GM23338 (cell line): ENCODE measurements at regions not wholly inside any gene's neighbourhood (a gene's known extent, or its start where the extent isn't known, plus 50 kb on each side); places are given as distances from the start of the nearest gene placed in this dataset.

Experiments used
- ATAC-seq: fragments of 200-7000 bp; cut with Tn5 transposase; 3 replicates; pipeline ENCODE4 v1.9.1; 2020
- DNase-seq: peaks from one replicate; pipeline ENCODE4 v3.0.0-alpha.2; 2015; ENCODE audit warnings: low spot score
- H2AFZ ChIP-seq: fragments of 200-600 bp; sonication (generic); 2 replicates; pipeline ENCODE4 v1.8.0; 2016; ENCODE audit warnings: antibody characterized with exemption, mild to moderate bottlenecking, moderate library complexity
- H3F3A ChIP-seq: fragments of 200-600 bp; sonication (generic); replicated peaks from 2 replicates; pipeline ENCODE4 v1.8.0; 2017; ENCODE audit warnings: antibody characterized with exemption, mixed run types, low read depth
- H3K27ac ChIP-seq: fragments of 200-600 bp; sonication (generic); 2 replicates; pipeline ENCODE4 v1.6.1; 2016; ENCODE audit warnings: low read depth
- H3K27me3 ChIP-seq: fragments of 200-600 bp; sonication (generic); 2 replicates; pipeline ENCODE4 v1.8.0; 2016; ENCODE audit warnings: mild to moderate bottlenecking, mixed run types, moderate library complexity; ENCODE audit not compliant: insufficient read depth
- H3K36me3 ChIP-seq: fragments of 200-600 bp; sonication (generic); 2 replicates; pipeline ENCODE4 v1.8.0; 2016; ENCODE audit warnings: mild to moderate bottlenecking; ENCODE audit not compliant: insufficient read depth
- H3K4me1 ChIP-seq: fragments of 200-600 bp; sonication (generic); 2 replicates; pipeline ENCODE4 v1.8.0; 2016; ENCODE audit warnings: mild to moderate bottlenecking, moderate library complexity; ENCODE audit not compliant: insufficient read depth
- H3K4me2 ChIP-seq: fragments of 200-600 bp; sonication (generic); 2 replicates; pipeline ENCODE4 v1.7.1; 2017; ENCODE audit warnings: mixed run types
- H3K4me3 ChIP-seq: fragments of 200-600 bp; sonication (generic); 2 replicates; pipeline ENCODE4 v1.6.1; 2016; ENCODE audit warnings: mixed run types
- H3K79me2 ChIP-seq: fragments of 200-600 bp; sonication (generic); replicated peaks from 2 replicates; pipeline ENCODE4 v1.8.0; 2017; ENCODE audit warnings: mild to moderate bottlenecking; ENCODE audit not compliant: insufficient read depth
- H3K9me2 ChIP-seq: fragments of 200-600 bp; sonication (generic); 2 replicates; pipeline ENCODE4 v1.8.0; 2017; ENCODE audit not compliant: insufficient read depth
- H4K20me1 ChIP-seq: fragments of 200-600 bp; sonication (generic); replicated peaks from 2 replicates; pipeline ENCODE4 v1.8.0; 2017; ENCODE audit warnings: mild to moderate bottlenecking; ENCODE audit not compliant: insufficient read depth
- H3K27ac Mint-ChIP-seq: 2 replicates; pipeline ENCODE4 v1.8.0; 2020; ENCODE audit warnings: inconsistent platforms, mild to moderate bottlenecking, moderate library complexity, mixed read lengths
- H3K27me3 Mint-ChIP-seq: 3 replicates; pipeline ENCODE4 v1.8.0; 2022; ENCODE audit warnings: low read depth, mild to moderate bottlenecking, moderate library complexity, mixed read lengths, inconsistent platforms; ENCODE audit not compliant: insufficient read depth, poor library complexity
- H3K36me3 Mint-ChIP-seq: 3 replicates; pipeline ENCODE4 v1.8.0; 2021; ENCODE audit warnings: low read depth, mild to moderate bottlenecking, inconsistent platforms, moderate library complexity, mixed read lengths
- H3K4me1 Mint-ChIP-seq: 3 replicates; pipeline ENCODE4 v1.8.0; 2020; ENCODE audit warnings: mild to moderate bottlenecking, inconsistent platforms, mixed read lengths
- H3K4me3 Mint-ChIP-seq: 3 replicates; pipeline ENCODE4 v1.8.0; 2021; ENCODE audit warnings: moderate library complexity, mild to moderate bottlenecking, inconsistent platforms, mixed read lengths
- H3K9me3 Mint-ChIP-seq: 3 replicates; pipeline ENCODE4 v1.8.0; 2020; ENCODE audit warnings: moderate library complexity, mild to moderate bottlenecking, inconsistent platforms, mixed read lengths
- CREB1 ChIP-seq: fragments of 250-450 bp; sonication (Bioruptor Pico); IDR thresholded peaks from 2 replicates; pipeline ENCODE4 v1.5.0; 2020; ENCODE audit warnings: low read depth, mild to moderate bottlenecking, moderate library complexity
- EZH2 ChIP-seq: fragments of 200-600 bp; sonication (generic); IDR thresholded peaks from one replicate; pipeline ENCODE4 v1.8.0; 2017; ENCODE audit warnings: antibody characterized with exemption, mild to moderate bottlenecking, low read depth; ENCODE audit not compliant: unreplicated experiment
- EZH2phosphoT487 ChIP-seq: fragments of 200-600 bp; sonication (generic); IDR thresholded peaks from one replicate; pipeline ENCODE4 v1.8.1; 2018; ENCODE audit warnings: antibody characterized with exemption; ENCODE audit not compliant: unreplicated experiment
- JUNB ChIP-seq: IDR thresholded peaks from one replicate; pipeline ENCODE4 v1.6.1; 2016; ENCODE audit warnings: antibody characterized with exemption; ENCODE audit not compliant: unreplicated experiment
- NANOG ChIP-seq: IDR thresholded peaks from 2 replicates; pipeline ENCODE4 v1.6.1; 2016; ENCODE audit warnings: antibody characterized with exemption, borderline replicate concordance
- POLR2AphosphoS5 ChIP-seq: IDR thresholded peaks from 2 replicates; pipeline ENCODE4 v1.6.1; 2016; ENCODE audit warnings: antibody characterized with exemption, low read depth
- STAT1 ChIP-seq: IDR thresholded peaks from one replicate; pipeline ENCODE4 v1.6.1; 2016; ENCODE audit warnings: antibody characterized with exemption; ENCODE audit not compliant: unreplicated experiment
- ZNF114 ChIP-seq: fragments of 250-450 bp; sonication (Bioruptor Pico); IDR thresholded peaks from 2 replicates; pipeline ENCODE4 v1.5.0; 2020; ENCODE audit warnings: mild to moderate bottlenecking, moderate library complexity
- ZNF331 ChIP-seq: fragments of 250-450 bp; sonication (Bioruptor Pico); IDR thresholded peaks from 2 replicates; pipeline ENCODE4 v1.5.0; 2020; ENCODE audit warnings: low read depth, mild to moderate bottlenecking, moderate library complexity
- TF ChIP-seq, protein P1 (sequence below): IDR thresholded peaks from one replicate; pipeline ENCODE4 v1.6.1; 2018; ENCODE audit warnings: antibody characterized with exemption; ENCODE audit not compliant: unreplicated experiment
- TF ChIP-seq, protein P2 (sequence below): IDR thresholded peaks from 2 replicates; pipeline ENCODE4 v1.6.1; 2016; ENCODE audit warnings: antibody characterized with exemption
- TF ChIP-seq, protein P3 (sequence below), 2 experiments: fragments of 200-600 bp in 1 of 2; sonication (generic) in 1 of 2; conservative IDR thresholded peaks; 2 replicates each; pipeline versions ENCODE4 v1.5.1 to v1.6.1; 2016 to 2017; ENCODE audit warnings: antibody characterized with exemption in 2 of 2, low read depth in 2 of 2, mild to moderate bottlenecking in 2 of 2, moderate library complexity in 1 of 2

DNA sequence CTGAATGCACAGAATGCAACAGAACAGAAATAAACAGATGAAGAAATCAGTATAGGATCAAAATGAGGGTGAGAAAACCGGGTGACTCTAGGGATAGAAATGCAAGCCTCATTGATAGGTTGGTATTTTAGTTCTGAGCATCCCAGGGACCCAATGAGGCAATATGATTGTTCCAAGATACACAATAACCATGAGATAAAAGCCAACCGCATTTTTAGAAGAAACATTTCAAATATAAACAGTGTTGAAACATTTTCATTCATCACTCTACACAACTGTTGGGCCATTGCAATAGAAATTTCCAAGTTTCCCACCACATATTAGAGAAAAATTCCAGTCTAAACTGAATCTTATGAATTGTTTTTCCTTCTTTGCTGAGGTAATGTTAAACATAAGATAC, 452.3 kb upstream of the PTGER4 start (continued):
- TF ChIP-seq, protein P1, sequence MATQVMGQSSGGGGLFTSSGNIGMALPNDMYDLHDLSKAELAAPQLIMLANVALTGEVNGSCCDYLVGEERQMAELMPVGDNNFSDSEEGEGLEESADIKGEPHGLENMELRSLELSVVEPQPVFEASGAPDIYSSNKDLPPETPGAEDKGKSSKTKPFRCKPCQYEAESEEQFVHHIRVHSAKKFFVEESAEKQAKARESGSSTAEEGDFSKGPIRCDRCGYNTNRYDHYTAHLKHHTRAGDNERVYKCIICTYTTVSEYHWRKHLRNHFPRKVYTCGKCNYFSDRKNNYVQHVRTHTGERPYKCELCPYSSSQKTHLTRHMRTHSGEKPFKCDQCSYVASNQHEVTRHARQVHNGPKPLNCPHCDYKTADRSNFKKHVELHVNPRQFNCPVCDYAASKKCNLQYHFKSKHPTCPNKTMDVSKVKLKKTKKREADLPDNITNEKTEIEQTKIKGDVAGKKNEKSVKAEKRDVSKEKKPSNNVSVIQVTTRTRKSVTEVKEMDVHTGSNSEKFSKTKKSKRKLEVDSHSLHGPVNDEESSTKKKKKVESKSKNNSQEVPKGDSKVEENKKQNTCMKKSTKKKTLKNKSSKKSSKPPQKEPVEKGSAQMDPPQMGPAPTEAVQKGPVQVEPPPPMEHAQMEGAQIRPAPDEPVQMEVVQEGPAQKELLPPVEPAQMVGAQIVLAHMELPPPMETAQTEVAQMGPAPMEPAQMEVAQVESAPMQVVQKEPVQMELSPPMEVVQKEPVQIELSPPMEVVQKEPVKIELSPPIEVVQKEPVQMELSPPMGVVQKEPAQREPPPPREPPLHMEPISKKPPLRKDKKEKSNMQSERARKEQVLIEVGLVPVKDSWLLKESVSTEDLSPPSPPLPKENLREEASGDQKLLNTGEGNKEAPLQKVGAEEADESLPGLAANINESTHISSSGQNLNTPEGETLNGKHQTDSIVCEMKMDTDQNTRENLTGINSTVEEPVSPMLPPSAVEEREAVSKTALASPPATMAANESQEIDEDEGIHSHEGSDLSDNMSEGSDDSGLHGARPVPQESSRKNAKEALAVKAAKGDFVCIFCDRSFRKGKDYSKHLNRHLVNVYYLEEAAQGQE: no peak

DNA sequence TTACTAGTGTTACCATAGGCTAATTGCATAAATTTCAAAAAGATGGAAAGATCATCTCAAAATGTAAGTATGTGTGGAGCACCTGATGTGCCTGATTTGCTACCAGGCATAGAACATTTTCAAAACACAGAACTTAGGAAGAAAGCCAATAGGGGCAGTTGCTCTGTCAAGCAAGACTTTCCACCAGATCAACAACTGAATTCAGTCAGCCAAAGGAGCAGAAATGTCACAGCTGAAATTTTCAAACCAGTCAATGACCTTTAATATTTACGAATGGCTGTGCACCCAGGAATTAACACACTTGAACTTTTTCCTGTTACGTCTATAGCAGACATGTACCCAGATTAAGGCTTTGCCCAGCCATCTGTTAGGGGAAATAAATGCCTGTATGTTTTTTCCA, 452.8 kb upstream of the PTGER4 start:
- H2AFZ ChIP-seq: no peak overlapping the region
- Mint-ChIP-seq H3K4me3 (no peak overlapping the region), H3K27ac (no peak overlapping the region), H3K27me3 (peaks cover 2% of the 10 kb centered on the region), H3K36me3 (no peaks in the 10 kb centered on the region), H3K9me3 (no peaks in the 10 kb centered on the region), H3K4me1 (peaks cover 4% of the 10 kb centered on the region; the same call in 2 of the 3 replicates)
- ATAC-seq (no peak), DNase-seq (no peak)
- H3K27ac ChIP-seq: no peak overlapping the region
- peaks cover 11% of the 10 kb centered on the region; the same call in 1 of the 2 replicates for H3K9me2 ChIP-seq
- H3K79me2 ChIP-seq: no peaks in the 10 kb centered on the region
- H3K36me3 ChIP-seq: no peaks in the 10 kb centered on the region
- H4K20me1 ChIP-seq: no peaks in the 10 kb centered on the region
- H3F3A ChIP-seq: no peaks in the 10 kb centered on the region
- H3K4me2 ChIP-seq: no peak overlapping the region
- H3K4me3 ChIP-seq: no peak overlapping the region
- no peaks in the 10 kb centered on the region for H3K27me3 ChIP-seq
- peaks cover 9% of the 10 kb centered on the region; the same call in 1 of the 2 replicates for H3K4me1 ChIP-seq
- no peak for TF ChIP-seq ZNF331 (CRISPR knock-in tag)
- no peak for TF ChIP-seq CREB1
- no peak for TF ChIP-seq STAT1
- TF ChIP-seq JUNB: no peak
- no peak for TF ChIP-seq EZH2phosphoT487
- TF ChIP-seq NANOG: no peak
- TF ChIP-seq ZNF114 (CRISPR knock-in tag): no peak
- TF ChIP-seq, protein P2, sequence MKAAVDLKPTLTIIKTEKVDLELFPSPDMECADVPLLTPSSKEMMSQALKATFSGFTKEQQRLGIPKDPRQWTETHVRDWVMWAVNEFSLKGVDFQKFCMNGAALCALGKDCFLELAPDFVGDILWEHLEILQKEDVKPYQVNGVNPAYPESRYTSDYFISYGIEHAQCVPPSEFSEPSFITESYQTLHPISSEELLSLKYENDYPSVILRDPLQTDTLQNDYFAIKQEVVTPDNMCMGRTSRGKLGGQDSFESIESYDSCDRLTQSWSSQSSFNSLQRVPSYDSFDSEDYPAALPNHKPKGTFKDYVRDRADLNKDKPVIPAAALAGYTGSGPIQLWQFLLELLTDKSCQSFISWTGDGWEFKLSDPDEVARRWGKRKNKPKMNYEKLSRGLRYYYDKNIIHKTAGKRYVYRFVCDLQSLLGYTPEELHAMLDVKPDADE: no peak
- TF ChIP-seq, protein P1: no peak
- TF ChIP-seq POLR2AphosphoS5: no peak
- TF ChIP-seq, protein P3, sequence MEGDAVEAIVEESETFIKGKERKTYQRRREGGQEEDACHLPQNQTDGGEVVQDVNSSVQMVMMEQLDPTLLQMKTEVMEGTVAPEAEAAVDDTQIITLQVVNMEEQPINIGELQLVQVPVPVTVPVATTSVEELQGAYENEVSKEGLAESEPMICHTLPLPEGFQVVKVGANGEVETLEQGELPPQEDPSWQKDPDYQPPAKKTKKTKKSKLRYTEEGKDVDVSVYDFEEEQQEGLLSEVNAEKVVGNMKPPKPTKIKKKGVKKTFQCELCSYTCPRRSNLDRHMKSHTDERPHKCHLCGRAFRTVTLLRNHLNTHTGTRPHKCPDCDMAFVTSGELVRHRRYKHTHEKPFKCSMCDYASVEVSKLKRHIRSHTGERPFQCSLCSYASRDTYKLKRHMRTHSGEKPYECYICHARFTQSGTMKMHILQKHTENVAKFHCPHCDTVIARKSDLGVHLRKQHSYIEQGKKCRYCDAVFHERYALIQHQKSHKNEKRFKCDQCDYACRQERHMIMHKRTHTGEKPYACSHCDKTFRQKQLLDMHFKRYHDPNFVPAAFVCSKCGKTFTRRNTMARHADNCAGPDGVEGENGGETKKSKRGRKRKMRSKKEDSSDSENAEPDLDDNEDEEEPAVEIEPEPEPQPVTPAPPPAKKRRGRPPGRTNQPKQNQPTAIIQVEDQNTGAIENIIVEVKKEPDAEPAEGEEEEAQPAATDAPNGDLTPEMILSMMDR (conservative IDR thresholded peaks at IDR 0.05; ENCODE audit: low read depth in 2 of 2): no peak
- no peak for TF ChIP-seq EZH2
